ENCODE measurements at regions not wholly inside any gene's neighbourhood (a gene's known extent, or its start where the extent isn't known, plus 50 kb on each side); places are given as distances from the start of the nearest gene placed in this dataset.

GRCh38 chr20:30484009-30484748, 773.3 kb upstream of the DEFB115 start:
- TF ChIP-seq CTCF (conservative IDR thresholded peaks at IDR 0.05) (no peak), EZH2 (IDR thresholded peaks at IDR 0.05; ENCODE audit: low read depth) (no peak)
